ENCODE measurements at regions not wholly inside any gene's neighbourhood (a gene's known extent, or its start where the extent isn't known, plus 50 kb on each side); places are given as distances from the start of the nearest gene placed in this dataset.

DNA sequence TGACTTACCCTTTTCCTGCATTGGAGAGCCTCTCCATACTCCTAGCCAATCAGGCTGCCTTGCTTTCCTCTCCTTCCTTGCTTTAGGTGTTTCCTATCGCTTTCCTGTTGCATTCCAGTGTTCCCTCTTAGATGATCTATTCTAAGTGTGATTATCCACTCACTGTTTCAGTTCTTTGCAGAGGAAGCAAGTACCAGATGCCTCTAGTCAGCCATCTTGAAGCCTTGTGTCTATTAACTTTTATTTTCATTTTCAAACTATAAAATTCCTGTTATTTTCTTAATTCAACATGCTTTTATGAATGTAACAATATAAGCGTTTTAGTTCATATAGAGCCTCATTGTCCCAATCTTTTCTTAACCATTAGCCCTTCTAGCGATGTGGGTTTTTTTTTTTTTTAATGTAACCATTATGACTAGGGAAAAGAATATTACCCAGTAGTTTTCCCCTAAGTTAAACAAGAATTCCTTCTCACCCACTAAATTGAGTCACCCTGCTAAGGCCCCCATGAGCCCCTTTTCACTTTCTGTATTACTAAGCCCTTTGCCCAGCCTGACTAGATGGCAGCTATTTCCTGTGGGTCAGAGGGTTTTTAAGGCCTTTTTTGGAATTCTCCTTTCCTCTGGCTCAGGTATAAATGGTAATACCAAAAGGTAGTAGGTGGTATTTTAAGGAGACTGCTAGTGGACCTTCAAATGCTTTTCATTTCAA, 229.4 kb upstream of the CTNNB1 start:
- no peak overlapping the region for H3K27ac ChIP-seq
- no peak overlapping the region for H3K4me3 ChIP-seq (ENCODE audit: low read depth, low read length)
- DNase-seq, result no peak
- in situ Hi-C loops (cut with HindIII; ENCODE audit: low pct_ligation_motif_present, low sequenced_read_pairs), result no loop called here
- no peaks in the 10 kb centered on the region for H3K36me3 ChIP-seq (replicated peaks)
- H3K27me3 ChIP-seq (replicated peaks), result no peaks in the 10 kb centered on the region
- TF ChIP-seq, protein P1, sequence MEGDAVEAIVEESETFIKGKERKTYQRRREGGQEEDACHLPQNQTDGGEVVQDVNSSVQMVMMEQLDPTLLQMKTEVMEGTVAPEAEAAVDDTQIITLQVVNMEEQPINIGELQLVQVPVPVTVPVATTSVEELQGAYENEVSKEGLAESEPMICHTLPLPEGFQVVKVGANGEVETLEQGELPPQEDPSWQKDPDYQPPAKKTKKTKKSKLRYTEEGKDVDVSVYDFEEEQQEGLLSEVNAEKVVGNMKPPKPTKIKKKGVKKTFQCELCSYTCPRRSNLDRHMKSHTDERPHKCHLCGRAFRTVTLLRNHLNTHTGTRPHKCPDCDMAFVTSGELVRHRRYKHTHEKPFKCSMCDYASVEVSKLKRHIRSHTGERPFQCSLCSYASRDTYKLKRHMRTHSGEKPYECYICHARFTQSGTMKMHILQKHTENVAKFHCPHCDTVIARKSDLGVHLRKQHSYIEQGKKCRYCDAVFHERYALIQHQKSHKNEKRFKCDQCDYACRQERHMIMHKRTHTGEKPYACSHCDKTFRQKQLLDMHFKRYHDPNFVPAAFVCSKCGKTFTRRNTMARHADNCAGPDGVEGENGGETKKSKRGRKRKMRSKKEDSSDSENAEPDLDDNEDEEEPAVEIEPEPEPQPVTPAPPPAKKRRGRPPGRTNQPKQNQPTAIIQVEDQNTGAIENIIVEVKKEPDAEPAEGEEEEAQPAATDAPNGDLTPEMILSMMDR (IDR thresholded peaks at IDR 0.05; ENCODE audit: low read depth, low read length, missing control alignments), result no peak

DNA sequence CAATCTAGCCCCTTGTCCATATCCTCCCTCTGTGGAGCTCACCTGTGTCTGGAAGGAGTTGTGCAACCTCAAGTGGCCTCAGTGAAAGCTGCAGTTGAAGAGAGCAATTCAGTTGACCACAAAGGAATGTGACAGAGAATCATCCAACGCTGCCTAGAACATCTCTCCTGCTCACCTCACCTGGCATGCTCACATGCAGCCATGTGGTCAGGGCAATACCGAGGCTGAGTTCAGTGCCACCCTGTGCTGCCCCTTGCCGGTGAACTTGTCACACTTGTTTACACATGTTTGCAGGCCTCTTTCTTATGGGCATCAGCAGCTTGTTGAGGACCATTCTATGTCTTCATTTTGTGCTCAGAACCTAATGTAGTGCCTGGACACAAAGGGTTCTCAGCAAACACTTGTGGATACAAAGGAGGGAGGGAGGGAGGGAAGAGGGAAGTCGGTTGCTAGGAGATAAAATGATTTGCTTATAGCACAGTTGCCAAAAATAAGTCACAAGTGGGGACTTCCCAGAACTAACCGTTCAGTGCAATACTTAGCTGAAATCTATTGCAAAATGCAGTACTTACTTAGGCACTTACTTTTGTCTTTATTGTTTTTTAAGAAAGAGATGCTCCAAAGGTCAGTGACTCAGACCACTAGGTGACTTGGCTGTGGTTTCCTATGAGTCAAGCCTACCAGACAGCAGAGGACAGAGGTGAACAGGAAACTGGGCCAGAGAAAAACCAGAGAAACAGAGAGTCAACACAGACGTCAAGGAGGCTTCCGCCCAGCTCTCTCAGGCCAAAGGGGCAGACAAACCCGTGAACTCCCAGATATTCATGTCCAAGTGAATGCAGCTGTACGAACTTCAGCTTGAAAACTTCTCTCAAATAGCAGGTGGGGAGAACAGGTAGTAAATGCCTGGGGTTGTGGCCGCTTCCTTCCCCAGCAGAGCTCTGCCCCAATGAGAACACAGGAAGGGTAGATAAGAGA, 227.8 kb upstream of the CTNNB1 start:
- Histone ChIP-seq H3K27ac (peak overlapping the region; percentile 90), H3K4me3 (ENCODE audit: low read depth, low read length) (no peak overlapping the region), H3K27me3 (replicated peaks) (no peaks in the 10 kb centered on the region), H3K36me3 (replicated peaks) (no peaks in the 10 kb centered on the region)
- in situ Hi-C loops (cut with HindIII; ENCODE audit: low pct_ligation_motif_present, low sequenced_read_pairs), result no loop called here
- TF ChIP-seq, protein P1 (IDR thresholded peaks at IDR 0.05; ENCODE audit: low read depth, low read length, missing control alignments), result no peak
- peak; percentile 99 for DNase-seq

DNA sequence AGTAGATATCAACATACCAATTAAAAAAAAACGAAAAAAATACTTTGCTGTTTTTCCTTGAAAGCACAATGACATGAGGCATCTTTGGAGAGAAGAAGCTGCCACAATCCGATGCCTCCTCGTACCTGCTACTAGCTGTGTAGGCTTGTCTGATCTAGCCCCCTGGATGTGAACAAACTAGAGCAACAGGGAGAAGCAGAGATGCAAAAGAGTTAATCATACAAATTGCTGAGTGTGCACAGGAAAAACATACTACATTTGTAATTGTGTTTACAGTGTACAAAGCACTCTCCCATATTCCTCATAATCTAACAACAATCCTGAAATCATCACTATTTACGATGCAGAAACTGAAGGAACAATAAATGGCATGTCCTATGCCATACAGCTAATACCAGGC, 227.0 kb upstream of the CTNNB1 start:
- Histone ChIP-seq H3K27me3 (replicated peaks) (no peaks in the 10 kb centered on the region), H3K36me3 (replicated peaks) (no peaks in the 10 kb centered on the region), H3K27ac (peak overlapping the region; percentile 84), H3K4me3 (ENCODE audit: low read depth, low read length) (no peak overlapping the region)
- TF ChIP-seq, protein P1 (IDR thresholded peaks at IDR 0.05; ENCODE audit: low read depth, low read length, missing control alignments), result no peak
- DNase-seq, result no peak
- in situ Hi-C loops (cut with HindIII; ENCODE audit: low pct_ligation_motif_present, low sequenced_read_pairs), result no loop called here

DNA sequence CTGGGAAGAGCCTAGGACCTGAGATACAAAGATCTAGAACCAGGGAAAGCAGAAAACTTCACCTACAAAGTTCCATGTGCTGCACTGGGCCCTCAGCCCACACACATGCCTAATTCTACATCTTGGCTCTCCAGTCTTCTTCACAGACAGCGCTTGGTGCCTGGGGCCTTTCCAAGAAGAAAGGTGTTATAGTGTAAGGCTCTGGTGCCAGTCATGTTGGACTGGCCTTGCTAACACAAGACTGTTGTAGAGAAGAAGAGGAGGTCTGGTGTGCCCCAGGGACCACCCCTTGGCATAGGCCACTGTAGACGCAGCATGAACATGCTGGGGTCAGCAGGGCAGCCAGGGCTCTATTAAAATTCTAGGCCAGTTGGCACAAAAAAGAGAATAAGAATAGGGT, 226.2 kb upstream of the CTNNB1 start:
- Histone ChIP-seq H3K27ac (no peak overlapping the region), H3K4me3 (ENCODE audit: low read depth, low read length) (no peak overlapping the region), H3K27me3 (replicated peaks) (no peaks in the 10 kb centered on the region), H3K36me3 (replicated peaks) (no peaks in the 10 kb centered on the region)
- DNase-seq, result no peak
- TF ChIP-seq, protein P1 (IDR thresholded peaks at IDR 0.05; ENCODE audit: low read depth, low read length, missing control alignments), result no peak
- in situ Hi-C loops (cut with HindIII; ENCODE audit: low pct_ligation_motif_present, low sequenced_read_pairs), result no loop called here

DNA sequence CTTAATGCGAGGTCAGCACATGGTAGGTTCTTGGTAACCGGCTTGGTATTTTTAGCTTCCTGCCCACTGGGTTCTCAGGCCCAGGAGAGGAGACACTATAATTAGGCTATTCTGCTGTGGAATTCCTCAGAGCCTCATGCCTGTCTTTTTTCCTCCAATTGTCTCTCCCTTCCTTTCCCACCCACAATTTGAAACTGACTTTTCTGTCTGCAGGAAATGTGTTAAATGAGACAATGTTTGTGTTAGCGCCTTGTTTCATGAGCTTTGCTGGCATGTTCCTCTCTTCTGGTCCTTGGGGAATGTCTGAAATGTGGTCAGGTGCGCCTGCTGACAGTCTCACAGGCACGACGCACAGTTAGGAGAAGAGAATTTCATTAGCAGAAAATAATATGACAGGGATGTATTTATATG, 223.6 kb upstream of the CTNNB1 start:
- no peak overlapping the region for H3K4me3 ChIP-seq (ENCODE audit: low read depth, low read length)
- H3K27ac ChIP-seq, result peak overlapping the region; percentile 25
- H3K36me3 ChIP-seq (replicated peaks), result no peaks in the 10 kb centered on the region
- in situ Hi-C loops (cut with HindIII; ENCODE audit: low pct_ligation_motif_present, low sequenced_read_pairs), result no loop called here
- H3K27me3 ChIP-seq (replicated peaks), result no peaks in the 10 kb centered on the region
- peak; percentile 66 for DNase-seq
- TF ChIP-seq, protein P1 (IDR thresholded peaks at IDR 0.05; ENCODE audit: low read depth, low read length, missing control alignments), result no peak
